Transverse colon (tissue), 4 donors: ENCODE measurements at regions not wholly inside any gene's neighbourhood (a gene's known extent, or its start where the extent isn't known, plus 50 kb on each side); places are given as distances from the start of the nearest gene placed in this dataset.

ENCODE experiments used
- DNase-seq: peaks from one replicate; pipeline ENCODE4 v3.0.0-alpha.2; 2019
- H3K27ac ChIP-seq, 4 donors: fragments of 200-600 bp; sonication (generic); 2 replicates each; pipeline ENCODE4 v1.5.1; 2016 to 2018; ENCODE audit warnings: inconsistent platforms in 4 of 4
- H3K27me3 ChIP-seq: fragments of 200-600 bp; sonication (generic); 2 replicates; pipeline ENCODE4 v1.5.1; 2017; ENCODE audit warnings: inconsistent platforms
- H3K36me3 ChIP-seq, 4 donors: fragments of 200-600 bp; sonication (generic); 2 replicates each; pipeline ENCODE4 v1.5.1; 2017 to 2019; ENCODE audit warnings: inconsistent platforms in 4 of 4
- H3K4me1 ChIP-seq, 4 donors: fragments of 200-600 bp; sonication (generic); 2 replicates each; pipeline ENCODE4 v1.5.1; 2017 to 2020; ENCODE audit warnings: inconsistent platforms in 4 of 4
- H3K4me3 ChIP-seq, 4 donors: fragments of 200-600 bp; sonication (generic); 1 replicate in 1 of 4; 2 replicates in 3 of 4; pipeline versions ENCODE4 v1.5.1 to v1.6.1; 2017 to 2019; ENCODE audit warnings: inconsistent platforms in 4 of 4
- H3K9me3 ChIP-seq, 2 donors: fragments of 200-600 bp; sonication (generic); 2 replicates each; pipeline ENCODE4 v1.5.1; 2017 to 2019; ENCODE audit warnings: inconsistent platforms in 2 of 2
- CTCF ChIP-seq, 5 experiments: fragments of 200-600 bp in 3 of 5; fragments of 450-650 bp in 2 of 5; sonication (generic) in 3 of 5; IDR thresholded peaks; 1 replicate in 2 of 5; 2 replicates in 3 of 5; pipeline ENCODE4 v1.5.1; 2016 to 2017; ENCODE audit warnings: antibody characterized with exemption in 5 of 5, inconsistent platforms in 3 of 5, mild to moderate bottlenecking in 2 of 5, moderate library complexity in 1 of 5
- EP300 ChIP-seq: sonication (generic); formaldehyde crosslinking; IDR thresholded peaks from one replicate; pipeline ENCODE4 v1.6.1; 2017; ENCODE audit warnings: antibody characterized with exemption, low read depth
- POLR2A ChIP-seq: fragments of 450-650 bp; IDR thresholded peaks from one replicate; pipeline ENCODE4 v1.6.1; 2016; ENCODE audit warnings: antibody characterized with exemption, mild to moderate bottlenecking, moderate library complexity
- POLR2AphosphoS5 ChIP-seq, 3 donors: sonication (generic); formaldehyde crosslinking; IDR thresholded peaks; one replicate each; pipeline ENCODE4 v1.6.1; 2016; ENCODE audit warnings: antibody characterized with exemption in 3 of 3
- WGBS, 2 donors: methylation state at CpG; one replicate each; pipeline ENCODE4 v1.1.5; 2018; ENCODE audit warnings: low coverage in 1 of 2; 5-methylcytosine and 5-hydroxymethylcytosine counted together
- in situ Hi-C, 4 donors: fragments of 200-750 bp; cut with MboI; loops; one replicate each; pipeline versions ENCODE4 v1.15.0 to v1.15.1; 2017; ENCODE audit warnings: low sequenced_read_pairs in 3 of 4, low pct_ligation_motif_present in 1 of 4, low pct_unique_long_range_greater_than_20kb in 1 of 4
- intact Hi-C: fragments of 100-400 bp; cut with DNase I; formaldehyde crosslinking; loops from one replicate; pipeline ENCODE4 v1.15.1; 2023; ENCODE audit warnings: low total_unique reads

- Histone ChIP-seq H3K27ac (no peak overlapping the region), H3K36me3 (no peaks in the 10 kb centered on the region), H3K4me1 (no peaks in the 10 kb centered on the region), H3K27me3 (no peaks in the 10 kb centered on the region), H3K9me3 (no peaks in the 10 kb centered on the region), H3K4me3 (no peak overlapping the region)
- intact Hi-C loops (no loop called here), in situ Hi-C loops (no loop called here)
- no peak for DNase-seq
- no peak for TF ChIP-seq CTCF (IDR thresholded peaks at IDR 0.05)
- no peak for TF ChIP-seq EP300
- TF ChIP-seq POLR2AphosphoS5 (IDR thresholded peaks at IDR 0.05): no peak
- TF ChIP-seq POLR2A: no peak
- 96 to 100% methylated on average over 4 to 30 of the region's 30 CpGs for WGBS, 2 donors
Observed at GRCh38 chr16:86701286-86701975, 123.1 kb downstream of the FOXL1 start.

- WGBS, 2 donors: 69 to 82% methylated on average over 2 to 6 of the region's 6 CpGs
- no peak overlapping the region for H3K4me3 ChIP-seq
- no peaks in the 10 kb centered on the region for H3K4me1 ChIP-seq
- no peak for TF ChIP-seq POLR2AphosphoS5 (IDR thresholded peaks at IDR 0.05)
- no peak for TF ChIP-seq CTCF (IDR thresholded peaks at IDR 0.05)
- TF ChIP-seq POLR2A: no peak
- TF ChIP-seq EP300: no peak
- DNase-seq: no peak
- intact Hi-C loops: no loop called here
- H3K27ac ChIP-seq: no peak overlapping the region
- H3K36me3 ChIP-seq: no peaks in the 10 kb centered on the region
- H3K27me3 ChIP-seq: no peaks in the 10 kb centered on the region
- in situ Hi-C loops: no loop called here
- no peaks in the 10 kb centered on the region for H3K9me3 ChIP-seq
Observed at GRCh38 chr16:86702824-86703588, 124.7 kb downstream of the FOXL1 start.

- H3K27me3 ChIP-seq: no peaks in the 10 kb centered on the region
- TF ChIP-seq CTCF (IDR thresholded peaks at IDR 0.05) (no peak), EP300 (no peak), POLR2A (no peak), POLR2AphosphoS5 (IDR thresholded peaks at IDR 0.05) (no peak)
- H3K9me3 ChIP-seq: no peaks in the 10 kb centered on the region
- no peak overlapping the region for H3K27ac ChIP-seq
- no peaks in the 10 kb centered on the region for H3K4me1 ChIP-seq
- no peak for DNase-seq
- H3K4me3 ChIP-seq: no peak overlapping the region
- WGBS, 2 donors: 82 to 100% methylated on average over 1 to 8 of the region's 8 CpGs
- in situ Hi-C loops (no loop called here), intact Hi-C loops (no loop called here)
- no peaks in the 10 kb centered on the region for H3K36me3 ChIP-seq
Observed at GRCh38 chr16:86704516-86704915, 126.2 kb downstream of the FOXL1 start.

GRCh38 chr16:86706726-86707125 lies 128.4 kb downstream of the FOXL1 start:
- no peaks in the 10 kb centered on the region for H3K9me3 ChIP-seq
- no peaks in the 10 kb centered on the region for H3K36me3 ChIP-seq
- no peak overlapping the region for H3K4me3 ChIP-seq
- TF ChIP-seq POLR2AphosphoS5 (IDR thresholded peaks at IDR 0.05) (no peak), POLR2A (no peak), CTCF (IDR thresholded peaks at IDR 0.05) (no peak), EP300 (no peak)
- no peak overlapping the region for H3K27ac ChIP-seq
- 85 to 100% methylated on average over 1 to 7 of the region's 7 CpGs for WGBS, 2 donors
- in situ Hi-C loops: no loop called here
- no peaks in the 10 kb centered on the region for H3K27me3 ChIP-seq
- intact Hi-C loops: no loop called here
- DNase-seq: no peak
- H3K4me1 ChIP-seq: no peaks in the 10 kb centered on the region
